Heart left ventricle (tissue), 16 donors: ENCODE measurements at regions not wholly inside any gene's neighbourhood (a gene's known extent, or its start where the extent isn't known, plus 50 kb on each side); places are given as distances from the start of the nearest gene placed in this dataset.

ENCODE experiments used
- ATAC-seq, 4 donors: fragments of 200-7000 bp; cut with Tn5 transposase; one replicate each; pipeline ENCODE4 v1.9.1; 2020 to 2022; ENCODE audit warnings: moderate library complexity in 4 of 4, mild to moderate bottlenecking in 3 of 4, moderate number of reproducible peaks in 1 of 4
- DNase-seq, 5 donors: peaks; one replicate each; pipeline ENCODE4 v3.0.0-alpha.2; 2020
- H3K27ac ChIP-seq, 12 donors: fragments of 200-600 bp; sonication (generic) in 4 of 12; one replicate each; pipeline versions ENCODE4 v1.5.0 to v1.8.0; 2016 to 2022; ENCODE audit warnings: mild to moderate bottlenecking in 2 of 12
- H3K27me3 ChIP-seq, 9 donors: fragments of 200-600 bp; sonication (generic) in 2 of 9; one replicate each; pipeline versions ENCODE4 v1.5.1 to v1.8.0; 2016 to 2022; ENCODE audit warnings: mild to moderate bottlenecking in 3 of 9
- H3K36me3 ChIP-seq, 9 donors: fragments of 200-600 bp; sonication (generic) in 2 of 9; one replicate each; pipeline versions ENCODE4 v1.5.0 to v1.8.0; 2018 to 2022; ENCODE audit warnings: mild to moderate bottlenecking in 2 of 9
- H3K4me1 ChIP-seq, 12 donors: fragments of 200-600 bp; sonication (generic) in 4 of 12; one replicate each; pipeline versions ENCODE4 v1.5.0 to v1.8.0; 2016 to 2022; ENCODE audit warnings: mild to moderate bottlenecking in 3 of 12
- H3K4me3 ChIP-seq, 12 donors: fragments of 200-600 bp; sonication (generic) in 4 of 12; one replicate each; pipeline versions ENCODE4 v1.5.0 to v1.8.0; 2017 to 2022; ENCODE audit warnings: mild to moderate bottlenecking in 9 of 12, moderate library complexity in 4 of 12
- H3K9me3 ChIP-seq, 12 donors: fragments of 200-600 bp; sonication (generic) in 4 of 12; one replicate each; pipeline versions ENCODE4 v1.5.0 to v1.8.0; 2016 to 2022; ENCODE audit warnings: mild to moderate bottlenecking in 1 of 12
- CTCF ChIP-seq, 12 donors: fragments of 200-600 bp; sonication (generic) in 4 of 12; IDR thresholded peaks; one replicate each; pipeline versions ENCODE4 v1.5.0 to v1.8.0; 2018 to 2022; ENCODE audit warnings: antibody characterized with exemption in 12 of 12, mild to moderate bottlenecking in 5 of 12
- POLR2A ChIP-seq, 2 donors: fragments of 450-650 bp; IDR thresholded peaks; one replicate each; pipeline ENCODE4 v1.6.1; 2017; ENCODE audit warnings: antibody characterized with exemption in 2 of 2, mild to moderate bottlenecking in 2 of 2, moderate library complexity in 2 of 2
- WGBS, 4 donors: extraction: QIAGEN DNeasy Blood & Tissue Kit in 2 of 4; methylation state at CpG; one replicate each; pipeline versions ENCODE4 v1.1.5 to v1.1.7; 2013 to 2018; 5-methylcytosine and 5-hydroxymethylcytosine counted together
- intact Hi-C, 10 donors: fragments of 100-400 bp; cut with DNase I; formaldehyde crosslinking; loops; one replicate each; pipeline versions ENCODE4 v1.11.1 to v1.14.2; 2022
- donor health status: ischemic (EF 13 %, LVEDD 7.1; RV severe dilation, severe dysfunction).
- donor health status: healthy with polysubstance abuse.
- donor health status: DM: no; HTN: yes; CAD: no.
- donor health status: DM: no; HTN: no; CAD: no.
- donor health status: ischemic (EF 25% LVEDD 6.9; RV normal size, moderate dysfunction).
- donor health status: ischemic (EF 25% LVEDD 5.7; RV mildly dilated, moderate dysfunction).
- donor health status: healthy.
- donor health status: DM: yes; HTN: yes; CAD: no.
- donor health status: ischemic (EF 35%, LVEDD 5.7; RV mildly dilated, moderate dysfunction).
- donor health status: nonischemic (EF 11% LVEDD 7.7; RV severe dilation, severe dysfunction).
- donor health status: DM: yes; HTN: yes; CAD: no.
- donor health status: PGD.
- donor health status: ischemic (EF 29% LVEDD 5.4; RV normal size, mild dysfunction).
- donor health status: nonischemic (EF 23%, LVEDD 6.1; RV moderate dilation, normal function).

- peaks cover 0 to 10% (median 0%) of the 10 kb centered on the region in 12 donors for H3K9me3 ChIP-seq
- no peak overlapping the region for H3K27ac ChIP-seq
- TF ChIP-seq CTCF (IDR thresholded peaks at IDR 0.05), result no peak
- H3K27me3 ChIP-seq, result no peaks in the 10 kb centered on the region
- H3K4me1 ChIP-seq, result peaks cover 0 to 15% (median 7%) of the 10 kb centered on the region in 12 donors
- no peaks in the 10 kb centered on the region for H3K36me3 ChIP-seq
- 70 to 78% (median 72%) methylated on average over 6 of the region's 6 CpGs for WGBS, 4 donors
- no peak overlapping the region for H3K4me3 ChIP-seq
- intact Hi-C loops, result no loop called here
- no peak for ATAC-seq
- no peak for DNase-seq
Observed at GRCh38 chr2:121860033-121860757, 104.7 kb downstream of the TSN start.

GRCh38 chr2:121860758-121861227 lies 105.3 kb downstream of the TSN start:
- no peak overlapping the region for H3K4me3 ChIP-seq
- H3K4me1 ChIP-seq, result peaks cover 0 to 12% (median 7%) of the 10 kb centered on the region in 12 donors
- DNase-seq (no peak), ATAC-seq (no peak)
- H3K27me3 ChIP-seq, result no peaks in the 10 kb centered on the region
- 62 to 78% (median 70%) methylated on average over 3 of the region's 3 CpGs for WGBS, 4 donors
- H3K36me3 ChIP-seq, result no peaks in the 10 kb centered on the region
- H3K9me3 ChIP-seq, result peaks cover 0 to 10% (median 0%) of the 10 kb centered on the region in 12 donors
- intact Hi-C loops, result no loop called here
- TF ChIP-seq POLR2A (IDR thresholded peaks at IDR 0.05) (no peak), CTCF (IDR thresholded peaks at IDR 0.05) (no peak)
- H3K27ac ChIP-seq, result no peak overlapping the region

- intact Hi-C loops, result no loop called here
- peaks cover 0 to 10% (median 0%) of the 10 kb centered on the region in 12 donors for H3K9me3 ChIP-seq
- no peaks in the 10 kb centered on the region for H3K36me3 ChIP-seq
- H3K4me3 ChIP-seq, result no peak overlapping the region
- TF ChIP-seq POLR2A (IDR thresholded peaks at IDR 0.05) (no peak), CTCF (IDR thresholded peaks at IDR 0.05) (no peak)
- H3K27me3 ChIP-seq, result no peaks in the 10 kb centered on the region
- no peak overlapping the region for H3K27ac ChIP-seq
- WGBS, 4 donors, result 92 to 95% (median 94%) methylated on average over 4 of the region's 4 CpGs
- ATAC-seq (no peak), DNase-seq (no peak)
- no peaks in the 10 kb centered on the region for H3K4me1 ChIP-seq
Observed at GRCh38 chr2:121862286-121862685, 106.8 kb downstream of the TSN start.

- TF ChIP-seq POLR2A (IDR thresholded peaks at IDR 0.05) (no peak), CTCF (IDR thresholded peaks at IDR 0.05) (no peak)
- 36 to 61% (median 57%) methylated on average over 1 to 2 of the region's 2 CpGs for WGBS, 4 donors
Observed at GRCh38 chr2:121865914-121866313, 110.5 kb downstream of the TSN start.

More at GRCh38 chr2:121865914-121866313, 110.5 kb downstream of the TSN start:
- Histone ChIP-seq H3K4me1 (no peaks in the 10 kb centered on the region), H3K27ac (no peak overlapping the region), H3K9me3 (peaks cover 0 to 10% (median 0%) of the 10 kb centered on the region in 12 donors), H3K36me3 (no peaks in the 10 kb centered on the region), H3K4me3 (no peak overlapping the region), H3K27me3 (no peaks in the 10 kb centered on the region)
- intact Hi-C loops, result no loop called here
- DNase-seq (no peak), ATAC-seq (no peak)
